ENCODE measurements at regions not wholly inside any gene's neighbourhood (a gene's known extent, or its start where the extent isn't known, plus 50 kb on each side); places are given as distances from the start of the nearest gene placed in this dataset.

- WGBS, 2 donors: 83 to 87% methylated on average over 3 of the region's 3 CpGs
- H3K9me3 ChIP-seq: no peaks in the 10 kb centered on the region
- no peaks in the 10 kb centered on the region for H3K36me3 ChIP-seq
- TF ChIP-seq POLR2A (IDR thresholded peaks at IDR 0.05) (no peak), EP300 (IDR thresholded peaks at IDR 0.05) (no peak), CTCF (IDR thresholded peaks at IDR 0.05) (no peak)
- DNase-seq (ENCODE audit: low spot score in 2 of 2): no peak
- no peaks in the 10 kb centered on the region for H3K27me3 ChIP-seq
- H3K27ac ChIP-seq: no peak overlapping the region
- H3K4me1 ChIP-seq: no peaks in the 10 kb centered on the region
- no peak overlapping the region for H3K4me3 ChIP-seq
Measured at GRCh38 chr7:49187543-49188268, 263.4 kb downstream of the CDC14C start.

- Histone ChIP-seq H3K27ac (no peak overlapping the region), H3K4me1 (no peaks in the 10 kb centered on the region), H3K9me3 (peaks cover 0 to 4% (median 0%) of the 10 kb centered on the region in 4 donors), H3K4me3 (no peak overlapping the region), H3K36me3 (no peaks in the 10 kb centered on the region), H3K27me3 (no peaks in the 10 kb centered on the region)
- no peak for DNase-seq (ENCODE audit: low spot score in 2 of 2)
- 52 to 66% methylated on average over 2 of the region's 2 CpGs for WGBS, 2 donors
- no peak for TF ChIP-seq POLR2A (IDR thresholded peaks at IDR 0.05)
- TF ChIP-seq EP300 (IDR thresholded peaks at IDR 0.05): no peak
- TF ChIP-seq CTCF (IDR thresholded peaks at IDR 0.05): no peak
Measured at GRCh38 chr7:49228426-49229098, 304.2 kb downstream of the CDC14C start.

GRCh38 chr7:49229246-49229645, 304.9 kb downstream of the CDC14C start:
- Histone ChIP-seq H3K4me3 (no peak overlapping the region), H3K27ac (no peak overlapping the region), H3K36me3 (no peaks in the 10 kb centered on the region), H3K27me3 (no peaks in the 10 kb centered on the region), H3K9me3 (peaks cover 0 to 4% (median 0%) of the 10 kb centered on the region in 4 donors), H3K4me1 (no peaks in the 10 kb centered on the region)
- no peak for DNase-seq (ENCODE audit: low spot score in 2 of 2)
- WGBS, 2 donors: 73 to 82% methylated on average over 6 of the region's 6 CpGs
- TF ChIP-seq POLR2A (IDR thresholded peaks at IDR 0.05): no peak

- no peaks in the 10 kb centered on the region for H3K27me3 ChIP-seq
- no peak overlapping the region for H3K4me3 ChIP-seq
- no peak overlapping the region for H3K27ac ChIP-seq
- 36 to 40% methylated on average over 2 of the region's 2 CpGs for WGBS, 2 donors
- H3K9me3 ChIP-seq: peaks cover 0 to 16% (median 0%) of the 10 kb centered on the region in 4 donors
- TF ChIP-seq CTCF (IDR thresholded peaks at IDR 0.05): no peak
- TF ChIP-seq EP300 (IDR thresholded peaks at IDR 0.05): no peak
- no peak for TF ChIP-seq POLR2A (IDR thresholded peaks at IDR 0.05)
- DNase-seq (ENCODE audit: low spot score in 2 of 2): no peak
- no peaks in the 10 kb centered on the region for H3K4me1 ChIP-seq
- no peaks in the 10 kb centered on the region for H3K36me3 ChIP-seq
Measured at GRCh38 chr7:49243521-49243920, 319.2 kb downstream of the CDC14C start.

GRCh38 chr7:49244543-49244942, 320.2 kb downstream of the CDC14C start:
- H3K4me3 ChIP-seq: no peak overlapping the region
- TF ChIP-seq CTCF (IDR thresholded peaks at IDR 0.05) (no peak), POLR2A (IDR thresholded peaks at IDR 0.05) (no peak), EP300 (IDR thresholded peaks at IDR 0.05) (no peak)

More at GRCh38 chr7:49244543-49244942, 320.2 kb downstream of the CDC14C start:
- no peak for DNase-seq (ENCODE audit: low spot score in 2 of 2)
- no peaks in the 10 kb centered on the region for H3K36me3 ChIP-seq
- 0 to 6% methylated on average over 1 of the region's 1 CpG for WGBS, 2 donors
- no peaks in the 10 kb centered on the region for H3K4me1 ChIP-seq
- H3K9me3 ChIP-seq: peaks cover 0 to 6% (median 0%) of the 10 kb centered on the region in 4 donors
- no peak overlapping the region for H3K27ac ChIP-seq
- no peaks in the 10 kb centered on the region for H3K27me3 ChIP-seq
